ENCODE measurements at regions not wholly inside any gene's neighbourhood (a gene's known extent, or its start where the extent isn't known, plus 50 kb on each side); places are given as distances from the start of the nearest gene placed in this dataset.
"Not testable (repeated sequence)": the region's sequence is repeated elsewhere in the genome, so short reads cannot be mapped to it uniquely, and the experiment has no call there.

DNA sequence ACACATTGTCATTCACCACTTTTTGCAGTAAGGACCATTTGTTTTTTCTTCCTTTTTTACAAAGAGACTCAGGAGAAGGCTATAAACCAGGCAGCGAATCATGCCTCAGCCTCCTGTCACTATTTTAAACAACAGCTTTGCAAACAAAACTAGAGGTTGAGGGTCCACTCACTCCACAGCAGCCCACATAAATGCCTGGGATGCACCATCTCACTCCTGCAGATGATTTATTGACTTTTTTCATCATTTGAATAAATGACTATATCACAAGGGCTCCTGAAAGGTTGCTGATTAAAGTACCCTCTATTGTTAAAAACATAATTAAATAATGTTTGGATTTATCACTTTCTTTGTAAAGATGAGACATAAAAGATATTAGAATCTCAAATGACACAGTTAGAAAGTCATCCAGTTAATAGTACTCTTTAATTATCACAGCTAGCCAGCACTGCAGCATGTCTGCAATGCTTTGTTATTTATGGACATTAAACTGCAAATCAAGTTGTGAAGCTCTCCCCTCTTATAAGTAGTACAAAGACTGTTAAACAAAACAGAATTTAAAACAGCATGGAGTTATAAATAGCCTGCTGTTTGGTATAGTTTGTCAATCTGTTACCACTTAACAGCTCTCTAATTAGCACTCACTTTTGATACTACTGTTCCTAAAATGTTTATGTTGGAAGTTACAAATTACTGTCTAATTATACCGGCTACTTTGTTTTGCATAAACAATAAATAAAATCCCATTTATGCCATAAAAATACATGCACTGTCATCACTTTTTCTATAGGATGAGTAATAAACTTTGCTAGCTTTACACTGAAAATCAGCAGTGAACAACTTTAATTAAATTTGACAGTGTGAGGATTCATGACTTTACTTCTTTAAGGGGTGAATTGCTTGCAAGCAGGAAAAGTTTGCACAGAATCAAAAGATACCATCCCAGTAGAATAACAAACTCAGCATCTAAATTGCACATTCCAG lies 853.2 kb downstream of the UQCRFS1 start:
- peaks cover 16% of the 10 kb centered on the region for H3K9me3 Mint-ChIP-seq
- no peak overlapping the region for H3K27ac Mint-ChIP-seq
- no peak for DNase-seq
- intact Hi-C loops (cut with micrococcal nuclease), result no loop called here
- H3K27me3 Mint-ChIP-seq, result no peaks in the 10 kb centered on the region
- H3K4me1 Mint-ChIP-seq, result peaks cover 2% of the 10 kb centered on the region
- peaks cover 30% of the 10 kb centered on the region for H3K36me3 Mint-ChIP-seq (ENCODE audit: low read depth)
- H3K4me3 Mint-ChIP-seq, result no peak overlapping the region

DNA sequence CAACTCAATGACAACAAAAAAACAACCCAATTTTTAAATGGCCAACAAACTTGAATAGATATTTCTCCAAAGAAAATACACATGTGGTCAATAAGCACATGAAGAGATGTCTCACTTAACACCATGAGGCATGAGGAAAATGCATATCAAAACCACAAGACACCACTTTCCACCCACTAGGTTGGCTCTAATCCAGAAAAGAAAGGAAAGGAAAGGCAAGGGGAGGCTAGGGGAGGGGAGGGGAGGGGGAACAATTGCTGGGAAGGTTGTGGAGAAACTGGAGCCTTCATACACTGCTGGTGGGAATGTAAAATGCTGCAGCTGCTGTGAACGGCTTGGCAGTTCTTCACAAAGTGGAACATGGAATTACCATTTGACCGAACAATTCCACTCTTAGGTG lies 854.3 kb downstream of the UQCRFS1 start:
- intact Hi-C loops (cut with micrococcal nuclease), result no loop called here
- Mint-ChIP-seq H3K27me3 (no peaks in the 10 kb centered on the region), H3K9me3 (peaks cover 20% of the 10 kb centered on the region), H3K4me3 (no peak overlapping the region), H3K4me1 (peaks cover 2% of the 10 kb centered on the region), H3K27ac (no peak overlapping the region), H3K36me3 (ENCODE audit: low read depth) (peaks cover 24% of the 10 kb centered on the region)
- DNase-seq, result no peak

DNA sequence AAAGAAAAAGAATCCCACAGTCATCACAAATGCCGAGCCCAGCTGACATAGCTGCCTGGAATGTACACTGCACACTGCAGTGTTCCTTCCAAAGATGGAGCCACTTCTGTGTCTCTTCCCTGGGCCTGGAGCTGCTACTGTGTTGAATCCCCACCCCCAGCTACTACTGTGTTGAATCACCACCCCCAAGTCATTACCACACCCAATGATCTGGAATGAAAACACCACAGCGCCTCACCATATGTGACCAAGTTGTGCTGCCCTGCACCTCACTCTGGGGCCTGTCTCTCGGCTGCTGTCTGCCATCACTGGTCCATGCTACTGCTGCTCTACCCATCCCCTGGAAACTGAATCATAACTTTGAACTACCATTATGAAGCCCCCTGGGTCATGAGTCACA lies 861.2 kb downstream of the UQCRFS1 start:
- intact Hi-C loops (cut with micrococcal nuclease), result no loop called here
- no peak for DNase-seq
- H3K9me3 Mint-ChIP-seq, result peaks cover 26% of the 10 kb centered on the region
- H3K36me3 Mint-ChIP-seq (ENCODE audit: low read depth), result peaks cover 18% of the 10 kb centered on the region
- no peak overlapping the region for H3K4me3 Mint-ChIP-seq
- H3K4me1 Mint-ChIP-seq, result peaks cover 2% of the 10 kb centered on the region
- H3K27ac Mint-ChIP-seq, result no peak overlapping the region
- H3K27me3 Mint-ChIP-seq, result no peaks in the 10 kb centered on the region

DNA sequence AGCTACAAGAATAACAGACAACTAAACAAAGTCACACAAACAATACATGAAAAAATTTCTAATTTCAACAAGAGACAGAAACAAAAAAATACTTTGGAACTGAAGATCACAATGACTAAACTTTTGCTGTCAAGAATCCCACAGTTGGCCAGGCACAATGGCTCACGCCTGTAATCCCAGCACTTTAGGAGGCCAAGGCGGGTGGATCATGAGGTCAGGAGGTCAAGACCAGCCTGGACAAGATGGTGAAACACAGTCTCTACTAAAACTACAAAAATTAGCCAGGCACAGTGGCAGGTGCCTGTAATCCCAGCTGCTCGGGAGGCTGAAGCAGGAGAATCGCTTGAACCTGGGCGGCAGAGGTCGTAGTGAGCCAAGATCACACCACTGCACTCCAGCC lies 861.6 kb downstream of the UQCRFS1 start:
- H3K4me3 Mint-ChIP-seq; intact Hi-C loops (cut with micrococcal nuclease); H3K27me3 Mint-ChIP-seq; H3K4me1 Mint-ChIP-seq; H3K27ac Mint-ChIP-seq; DNase-seq: not testable (repeated sequence)
- peaks cover 26% of the 10 kb centered on the region for H3K9me3 Mint-ChIP-seq
- peaks cover 15% of the 10 kb centered on the region for H3K36me3 Mint-ChIP-seq (ENCODE audit: low read depth)

DNA sequence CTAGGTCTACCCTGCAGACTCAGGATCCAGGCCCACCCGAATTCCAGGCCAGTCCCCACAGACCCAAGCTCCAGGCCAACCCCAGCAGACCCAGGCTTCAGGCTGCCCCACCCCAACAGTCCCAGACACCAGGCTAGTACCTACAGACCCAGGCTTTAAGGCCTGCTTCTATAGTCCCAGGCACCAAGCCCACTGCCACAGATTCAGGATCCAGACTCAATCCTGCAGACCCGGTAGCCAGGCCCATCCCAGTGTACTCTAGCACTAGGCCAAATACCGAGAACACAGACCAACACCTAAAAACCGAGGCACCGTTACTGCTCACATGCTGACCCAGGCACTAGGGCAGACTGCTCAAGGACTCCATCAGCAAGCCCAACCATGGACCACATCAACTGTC lies 862.3 kb downstream of the UQCRFS1 start:
- H3K4me1 Mint-ChIP-seq, result peaks cover 2% of the 10 kb centered on the region
- intact Hi-C loops (cut with micrococcal nuclease), result no loop called here
- H3K36me3 Mint-ChIP-seq (ENCODE audit: low read depth), result peaks cover 13% of the 10 kb centered on the region
- no peak for DNase-seq
- H3K27me3 Mint-ChIP-seq, result no peaks in the 10 kb centered on the region
- no peak overlapping the region for H3K27ac Mint-ChIP-seq
- H3K4me3 Mint-ChIP-seq, result no peak overlapping the region
- H3K9me3 Mint-ChIP-seq, result peaks cover 26% of the 10 kb centered on the region

DNA sequence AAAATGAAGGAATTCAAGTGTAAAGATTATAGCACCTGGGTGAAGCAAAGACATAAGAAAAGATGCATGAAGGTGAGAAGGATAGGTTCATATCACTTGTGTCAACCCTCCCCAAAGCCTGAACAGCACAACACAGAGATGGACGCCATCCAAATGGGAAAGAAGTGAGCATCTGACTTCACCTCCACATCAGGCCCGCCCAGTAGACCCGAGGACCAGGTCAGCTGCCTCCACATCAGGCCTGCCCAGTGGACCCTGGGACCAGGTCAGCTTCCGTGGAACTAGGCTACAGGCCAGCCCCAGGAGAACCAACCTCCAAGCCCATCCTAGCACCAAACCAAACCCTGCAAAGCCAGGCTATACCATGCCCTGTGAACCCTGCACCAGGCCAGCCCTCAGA lies 862.9 kb downstream of the UQCRFS1 start:
- no peaks in the 10 kb centered on the region for H3K4me1 Mint-ChIP-seq
- H3K36me3 Mint-ChIP-seq (ENCODE audit: low read depth), result peaks cover 11% of the 10 kb centered on the region
- H3K27me3 Mint-ChIP-seq, result no peaks in the 10 kb centered on the region
- no peak overlapping the region for H3K27ac Mint-ChIP-seq
- no peak for DNase-seq
- H3K9me3 Mint-ChIP-seq, result peaks cover 26% of the 10 kb centered on the region
- no peak overlapping the region for H3K4me3 Mint-ChIP-seq
- intact Hi-C loops (cut with micrococcal nuclease), result no loop called here

DNA sequence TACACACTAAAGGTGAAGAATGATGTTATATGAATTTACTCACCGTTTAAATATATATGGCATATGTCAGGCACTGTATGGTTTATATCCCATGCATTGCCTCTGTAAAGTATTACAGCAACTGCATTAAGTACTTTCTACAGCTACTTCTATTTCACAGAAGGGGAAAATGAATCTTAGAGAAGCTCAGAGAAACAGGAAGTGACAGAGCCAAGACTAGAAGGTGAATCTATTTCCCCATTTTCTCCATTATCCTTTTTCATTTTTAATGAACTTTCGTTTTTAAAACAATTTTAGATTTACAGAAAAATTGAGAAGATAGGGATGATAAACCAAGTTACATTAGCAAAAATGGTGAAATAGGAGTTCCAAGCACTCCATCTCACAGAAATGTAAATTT lies 863.3 kb downstream of the UQCRFS1 start:
- Mint-ChIP-seq H3K4me1 (no peaks in the 10 kb centered on the region), H3K27me3 (no peaks in the 10 kb centered on the region), H3K4me3 (no peak overlapping the region), H3K36me3 (ENCODE audit: low read depth) (peaks cover 11% of the 10 kb centered on the region), H3K9me3 (peaks cover 26% of the 10 kb centered on the region), H3K27ac (no peak overlapping the region)
- no peak for DNase-seq
- intact Hi-C loops (cut with micrococcal nuclease), result no loop called here

DNA sequence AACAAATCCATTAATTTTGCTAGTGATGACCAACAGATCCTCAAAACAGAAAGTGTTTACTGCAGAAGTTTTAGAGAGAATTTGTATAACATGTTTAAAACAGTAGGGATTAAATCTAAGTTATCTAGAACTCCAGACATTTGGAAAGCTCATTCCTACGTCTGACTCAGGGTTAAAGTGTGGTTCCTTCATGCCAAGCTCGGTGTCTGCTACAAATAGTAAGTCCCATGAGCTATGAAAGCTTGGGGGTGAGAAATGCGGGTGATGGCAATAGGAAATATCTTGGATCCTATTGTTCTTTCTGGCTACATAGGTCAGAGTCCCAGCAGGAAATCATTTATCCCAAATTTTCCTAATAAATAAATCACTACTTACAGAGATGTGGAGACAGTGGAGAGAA lies 867.1 kb downstream of the UQCRFS1 start:
- peaks cover 8% of the 10 kb centered on the region for H3K36me3 Mint-ChIP-seq (ENCODE audit: low read depth)
- no peak overlapping the region for H3K4me3 Mint-ChIP-seq
- H3K27ac Mint-ChIP-seq, result no peak overlapping the region
- H3K9me3 Mint-ChIP-seq, result peaks cover 16% of the 10 kb centered on the region
- DNase-seq, result no peak
- H3K4me1 Mint-ChIP-seq, result no peaks in the 10 kb centered on the region
- intact Hi-C loops (cut with micrococcal nuclease), result no loop called here
- H3K27me3 Mint-ChIP-seq, result no peaks in the 10 kb centered on the region

DNA sequence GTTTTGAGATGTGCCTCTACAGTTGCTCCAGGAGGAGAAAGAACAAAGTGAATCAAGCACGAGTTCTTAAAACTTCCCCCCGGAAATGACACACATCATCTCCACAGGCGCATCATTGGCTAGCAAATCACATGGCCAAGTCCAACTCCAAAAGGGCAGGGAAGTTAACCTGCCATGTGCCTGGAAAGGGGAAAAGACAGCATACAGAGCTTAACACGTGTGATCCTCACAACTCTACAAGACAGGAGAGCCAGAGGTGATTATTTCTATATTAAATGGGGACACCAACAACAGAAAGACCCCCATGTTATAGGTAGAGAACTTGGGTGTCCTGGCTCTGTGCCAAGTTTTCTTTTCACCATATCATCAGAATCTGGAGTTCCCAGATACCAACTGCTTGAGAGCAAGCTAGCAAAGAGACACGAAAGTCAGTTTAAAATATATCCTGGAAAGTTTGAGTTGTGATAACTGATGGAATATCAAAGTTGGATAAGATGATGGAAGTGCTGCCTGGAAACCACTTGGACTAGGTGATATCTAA lies 871.1 kb downstream of the UQCRFS1 start:
- H3K27me3 Mint-ChIP-seq, result no peaks in the 10 kb centered on the region
- no peaks in the 10 kb centered on the region for H3K4me1 Mint-ChIP-seq
- H3K9me3 Mint-ChIP-seq, result peaks cover 20% of the 10 kb centered on the region
- H3K36me3 Mint-ChIP-seq (ENCODE audit: low read depth), result peaks cover 14% of the 10 kb centered on the region
- DNase-seq, result no peak
- no peak overlapping the region for H3K27ac Mint-ChIP-seq
- intact Hi-C loops (cut with micrococcal nuclease), result no loop called here
- H3K4me3 Mint-ChIP-seq, result no peak overlapping the region

DNA sequence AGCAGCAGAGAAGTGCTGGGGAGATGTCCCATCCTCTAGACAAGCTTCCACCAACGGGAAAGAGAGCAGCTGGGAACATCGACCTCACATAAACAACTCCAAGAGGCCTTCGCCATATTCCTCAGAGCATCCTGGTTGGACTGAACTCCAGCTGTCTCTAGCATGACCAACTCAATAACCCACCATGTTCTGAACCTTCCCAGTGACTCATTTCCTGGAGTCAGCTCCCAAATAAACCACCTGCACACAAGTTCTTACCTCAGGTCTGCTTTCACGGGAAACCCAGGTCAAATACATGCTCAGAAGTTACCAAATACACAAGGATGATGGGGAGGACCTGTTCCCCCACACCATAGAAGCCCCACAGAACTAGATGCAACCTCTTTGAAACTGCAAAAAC lies 878.5 kb downstream of the UQCRFS1 start:
- Mint-ChIP-seq H3K4me1 (peaks cover 4% of the 10 kb centered on the region), H3K4me3 (no peak overlapping the region), H3K27ac (no peak overlapping the region), H3K27me3 (no peaks in the 10 kb centered on the region), H3K36me3 (ENCODE audit: low read depth) (peaks cover 9% of the 10 kb centered on the region), H3K9me3 (peaks cover 16% of the 10 kb centered on the region)
- intact Hi-C loops (cut with micrococcal nuclease), result no loop called here
- no peak for DNase-seq

DNA sequence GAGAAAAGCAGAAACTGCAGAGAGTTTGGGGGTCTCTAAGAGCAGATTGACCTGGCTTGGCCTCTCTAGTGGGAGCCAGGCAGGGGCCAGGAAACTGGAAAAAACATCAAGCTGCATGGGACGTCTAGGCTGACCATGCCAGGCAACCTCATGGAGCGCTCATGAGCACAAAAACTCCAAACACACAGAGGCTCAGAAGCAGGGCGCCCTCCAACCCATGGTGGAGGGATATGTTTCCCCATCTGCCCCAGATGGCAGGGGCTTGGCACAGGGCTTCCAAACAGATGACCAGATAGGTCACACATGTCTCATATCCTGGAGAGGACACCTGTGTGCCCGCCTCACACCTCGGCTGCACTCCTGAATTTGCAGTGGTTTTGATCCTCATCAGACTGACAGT lies 879.0 kb downstream of the UQCRFS1 start:
- H3K4me1 Mint-ChIP-seq, result peaks cover 4% of the 10 kb centered on the region
- no peak overlapping the region for H3K27ac Mint-ChIP-seq
- intact Hi-C loops (cut with micrococcal nuclease), result no loop called here

DNA sequence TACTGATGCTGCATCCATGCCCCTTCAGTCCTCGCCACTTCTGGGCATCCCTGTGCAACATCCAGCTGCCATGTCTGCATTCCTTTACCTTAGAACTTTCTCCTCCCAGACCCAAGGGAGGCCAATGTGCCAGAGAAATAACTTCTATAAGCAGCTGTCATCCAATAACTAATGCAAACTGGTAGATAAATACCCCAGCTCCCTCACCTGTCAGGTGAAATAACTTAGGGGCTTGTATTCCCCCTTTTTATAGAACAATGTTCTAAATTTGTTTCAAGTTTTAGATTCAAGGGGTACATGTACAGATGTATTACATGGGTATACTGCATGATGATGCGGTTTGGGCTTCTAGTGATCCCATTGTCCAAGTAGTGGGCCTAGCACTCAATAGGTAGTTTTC lies 880.1 kb downstream of the UQCRFS1 start:
- DNase-seq, result no peak
- Mint-ChIP-seq H3K4me3 (no peak overlapping the region), H3K27me3 (no peaks in the 10 kb centered on the region), H3K4me1 (peaks cover 4% of the 10 kb centered on the region), H3K9me3 (peaks cover 9% of the 10 kb centered on the region), H3K36me3 (ENCODE audit: low read depth) (peaks cover 6% of the 10 kb centered on the region), H3K27ac (no peak overlapping the region)
- intact Hi-C loops (cut with micrococcal nuclease), result no loop called here

More for the DNA sequence above, 879.0 kb downstream of the UQCRFS1 start:
- no peak overlapping the region for H3K4me3 Mint-ChIP-seq
- H3K27me3 Mint-ChIP-seq, result no peaks in the 10 kb centered on the region
- peaks cover 12% of the 10 kb centered on the region for H3K9me3 Mint-ChIP-seq
- H3K36me3 Mint-ChIP-seq (ENCODE audit: low read depth), result peaks cover 8% of the 10 kb centered on the region
- no peak for DNase-seq

DNA sequence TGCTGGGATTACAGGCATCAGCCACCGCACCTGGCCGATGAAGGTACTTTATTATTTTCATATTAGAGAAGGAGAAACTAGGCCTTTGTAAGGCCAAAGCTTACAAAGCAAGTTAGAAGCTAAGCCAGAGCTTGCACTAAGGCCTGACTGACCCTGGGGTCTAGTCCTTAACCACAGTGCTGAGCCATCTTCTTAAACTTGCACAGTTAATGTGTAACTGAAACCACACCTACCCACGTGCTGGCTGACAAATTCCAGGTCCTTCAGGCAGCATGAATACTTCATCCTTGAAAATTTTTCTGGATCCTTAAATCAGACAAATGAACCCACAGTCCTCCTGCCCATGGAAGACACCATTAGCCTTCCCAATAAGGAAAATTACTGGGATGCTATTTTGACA lies 880.6 kb downstream of the UQCRFS1 start:
- DNase-seq, result no peak
- Mint-ChIP-seq H3K4me1 (peaks cover 4% of the 10 kb centered on the region), H3K9me3 (peaks cover 9% of the 10 kb centered on the region), H3K27me3 (no peaks in the 10 kb centered on the region), H3K36me3 (ENCODE audit: low read depth) (peaks cover 6% of the 10 kb centered on the region), H3K27ac (no peak overlapping the region), H3K4me3 (no peak overlapping the region)
- intact Hi-C loops (cut with micrococcal nuclease), result no loop called here

DNA sequence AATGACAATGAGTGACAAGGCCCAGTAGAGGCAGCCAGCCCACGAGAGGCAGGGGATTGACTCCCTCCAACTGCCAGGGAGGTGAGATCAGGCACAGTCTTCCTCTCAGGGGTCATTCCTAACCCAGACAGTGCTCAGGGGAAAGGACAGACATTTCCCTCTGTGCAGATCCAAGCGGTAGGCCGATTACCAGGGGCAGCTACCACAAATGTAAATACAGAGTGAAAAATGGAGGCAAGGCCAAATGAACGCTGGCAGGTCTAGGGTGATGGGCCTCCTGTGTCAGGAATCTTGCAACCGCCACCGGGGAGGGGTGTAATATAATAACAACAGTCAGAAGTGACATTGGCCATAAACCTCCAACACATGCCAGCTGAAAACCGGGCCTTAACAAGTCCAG lies 881.4 kb downstream of the UQCRFS1 start:
- Mint-ChIP-seq H3K36me3 (ENCODE audit: low read depth) (peaks cover 6% of the 10 kb centered on the region), H3K4me3 (no peak overlapping the region), H3K9me3 (peaks cover 9% of the 10 kb centered on the region), H3K27ac (no peak overlapping the region), H3K4me1 (peaks cover 4% of the 10 kb centered on the region), H3K27me3 (no peaks in the 10 kb centered on the region)
- intact Hi-C loops (cut with micrococcal nuclease), result no loop called here
- no peak for DNase-seq

Data from activated CD4-positive, alpha-beta T cell treated with anti-CD3 and anti-CD28 coated beads, Interleukin-2, amount 10 ng/mL, durations not matched to agents 24 days and 14 days (primary cell).